ENCODE measurements at regions not wholly inside any gene's neighbourhood (a gene's known extent, or its start where the extent isn't known, plus 50 kb on each side); places are given as distances from the start of the nearest gene placed in this dataset.

GRCh38 chr6:168885751-168886742, 367.6 kb downstream of the THBS2 start:
- no peak overlapping the region for H3K9ac ChIP-seq (ENCODE audit: low read depth in 1 of 2, low read length in 2 of 2)
- no peak for DNase-seq (ENCODE audit: low spot score)
- TF ChIP-seq EGR1 (IDR thresholded peaks at IDR 0.05; ENCODE audit: low read depth in 2 of 2): no peak
- TF ChIP-seq MAX (IDR thresholded peaks at IDR 0.05): no peak
- no peak for TF ChIP-seq CTCF (IDR thresholded peaks at IDR 0.05; ENCODE audit: low read depth, low read length, missing input control)
- no peak for TF ChIP-seq HNF4A (conservative IDR thresholded peaks at IDR 0.05)
- TF ChIP-seq GABPA (IDR thresholded peaks at IDR 0.05 in 1 of 2, conservative IDR thresholded peaks at IDR 0.05 in 1 of 2): no peak
- no peak for TF ChIP-seq RAD21 (IDR thresholded peaks at IDR 0.05)
- TF ChIP-seq JUND (IDR thresholded peaks at IDR 0.05): no peak
- TF ChIP-seq TAF1 (conservative IDR thresholded peaks at IDR 0.05): no peak
- TF ChIP-seq FOXA2 (IDR thresholded peaks at IDR 0.05): no peak
- no peak for TF ChIP-seq ZBTB33 (IDR thresholded peaks at IDR 0.05)
- TF ChIP-seq SP1 (IDR thresholded peaks at IDR 0.05): no peak
- TF ChIP-seq RXRA (IDR thresholded peaks at IDR 0.05): no peak
- TF ChIP-seq HNF4G (IDR thresholded peaks at IDR 0.05): no peak
- TF ChIP-seq FOXA1 (IDR thresholded peaks at IDR 0.05): no peak
- TF ChIP-seq NR2F2 (IDR thresholded peaks at IDR 0.05): no peak
- TF ChIP-seq REST (IDR thresholded peaks at IDR 0.05): no peak
- TF ChIP-seq YY1 (IDR thresholded peaks at IDR 0.05): no peak
- no peak for TF ChIP-seq ATF3 (IDR thresholded peaks at IDR 0.05)
- no peak overlapping the region for H3K27ac ChIP-seq (ENCODE audit: low read depth in 1 of 2, low read length in 2 of 2)
- H3K4me3 ChIP-seq (ENCODE audit: low read depth in 1 of 3, low read length in 3 of 3): no peak overlapping the region
- H3K4me1 ChIP-seq (ENCODE audit: control insufficient read depth in 4 of 4, insufficient read depth in 4 of 4, low read length in 3 of 4): peaks cover 0 to 3% (median 0%) of the 10 kb centered on the region in 4 donors
- no peaks in the 10 kb centered on the region for H3K9me3 ChIP-seq (ENCODE audit: control insufficient read depth in 4 of 4, low read length in 3 of 4)
- H3K36me3 ChIP-seq (ENCODE audit: control insufficient read depth in 4 of 4, insufficient read depth in 3 of 4, low read depth in 1 of 4, low read length in 3 of 4): no peaks in the 10 kb centered on the region
- 92% methylated on average over 51 of the region's 51 CpGs for WGBS
- H3K27me3 ChIP-seq (ENCODE audit: control insufficient read depth in 4 of 4, insufficient read depth in 4 of 4, low read length in 3 of 4): peaks cover 0 to 3% (median 1%) of the 10 kb centered on the region in 4 donors

Data from liver (tissue), 8 donors.